ENCODE measurements at regions not wholly inside any gene's neighbourhood (a gene's known extent, or its start where the extent isn't known, plus 50 kb on each side); places are given as distances from the start of the nearest gene placed in this dataset.

DNA sequence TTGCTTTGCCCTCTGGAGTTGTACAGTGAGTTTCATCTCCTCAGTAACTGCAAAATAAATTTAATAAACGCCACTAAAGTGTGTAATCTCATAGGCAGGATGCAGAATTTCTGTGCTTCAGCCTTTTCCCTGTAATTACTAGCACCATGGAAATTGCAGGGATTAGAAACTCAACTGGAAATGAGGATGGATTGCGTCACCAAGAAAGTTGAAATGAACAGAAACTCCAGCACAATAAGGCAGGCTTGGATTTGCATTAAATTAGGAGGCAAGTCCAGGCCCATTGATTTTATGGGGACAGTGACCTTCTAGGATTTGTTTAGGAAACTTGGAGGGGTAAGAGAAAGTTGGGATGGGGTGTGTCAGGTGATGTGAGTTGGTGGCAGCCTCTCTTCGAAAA is 197.5 kb downstream of the PTPRU start:
- TF ChIP-seq POLR2A (IDR thresholded peaks at IDR 0.05; ENCODE audit: low read length) (no peak), GATA1 (IDR thresholded peaks at IDR 0.05; ENCODE audit: low read depth, low read length) (no peak)

Measured in erythroblast (primary cell).